PC-3 (cell line): ENCODE measurements at regions not wholly inside any gene's neighbourhood (a gene's known extent, or its start where the extent isn't known, plus 50 kb on each side); places are given as distances from the start of the nearest gene placed in this dataset.

Source experiments
- ATAC-seq: fragments of 200-7000 bp; cut with Tn5 transposase; 2 replicates; pipeline ENCODE4 v1.9.1; 2020; ENCODE audit warnings: mild to moderate bottlenecking, moderate library complexity
- BruUV-seq: library from RNA; stranded (reverse); fragments of 400-500 nt; replicated peaks from 2 replicates; lab custom pipeline; 2021; lab: Mats Ljungman, UMichigan
- CTCF ChIA-PET: fragments of 300-600 bp; sonication (Branson Sonifier 250); formaldehyde crosslinking; loops from one replicate; lab custom pipeline; 2022; ENCODE audit warnings: antibody characterized with exemption; lab: Charles Lee
- POLR2A ChIA-PET: fragments of 300-600 bp; sonication (Branson Sonifier 250); formaldehyde crosslinking; loops from one replicate; lab custom pipeline; 2022; ENCODE audit warnings: antibody characterized with exemption; ENCODE audit not compliant: unreplicated experiment; lab: Charles Lee
- DNase-seq: peaks from one replicate; pipeline ENCODE4 v3.0.0-alpha.2; 2015
- H2AFZ ChIP-seq: fragments of 300-600 bp; sonication (generic); 2 replicates; pipeline ENCODE4 v1.6.0; 2016; ENCODE audit warnings: antibody characterized with exemption, low read length
- H3F3A ChIP-seq: fragments of 300-600 bp; sonication (generic); one replicate; pipeline ENCODE4 v1.6.0; 2017; ENCODE audit warnings: antibody characterized with exemption, low read length, control low read depth, mild to moderate bottlenecking; ENCODE audit not compliant: unreplicated experiment
- H3K27ac ChIP-seq: fragments of 300-600 bp; sonication (generic); 2 replicates; pipeline ENCODE4 v1.5.1; 2016; ENCODE audit warnings: mild to moderate bottlenecking, low read length
- H3K27me3 ChIP-seq: fragments of 300-600 bp; sonication (generic); 2 replicates; pipeline ENCODE4 v1.6.1; 2016; ENCODE audit warnings: low read length, mixed read lengths
- H3K36me3 ChIP-seq: fragments of 300-600 bp; sonication (generic); 2 replicates; pipeline ENCODE4 v1.6.1; 2016; ENCODE audit warnings: low read depth, mixed run types, low read length, mixed read lengths
- H3K4me1 ChIP-seq: fragments of 300-600 bp; sonication (generic); 2 replicates; pipeline ENCODE4 v1.5.1; 2016; ENCODE audit warnings: low read length; ENCODE audit not compliant: insufficient read depth
- H3K4me2 ChIP-seq: fragments of 300-600 bp; sonication (generic); 2 replicates; pipeline ENCODE4 v1.6.0; 2016; ENCODE audit warnings: low read length
- H3K4me3 ChIP-seq: fragments of 300-600 bp; sonication (generic); 2 replicates; pipeline ENCODE4 v1.5.1; 2016; ENCODE audit warnings: mild to moderate bottlenecking, low read length, mixed read lengths
- H3K79me2 ChIP-seq: fragments of 300-600 bp; sonication (generic); 2 replicates; pipeline ENCODE4 v1.6.1; 2017; ENCODE audit warnings: low read length, mixed read lengths
- H3K9ac ChIP-seq: fragments of 300-600 bp; sonication (generic); 2 replicates; pipeline ENCODE4 v1.6.0; 2016; ENCODE audit warnings: mild to moderate bottlenecking, low read length
- H3K9me2 ChIP-seq: fragments of 300-600 bp; sonication (generic); replicated peaks from 2 replicates; pipeline ENCODE4 v1.6.1; 2016; ENCODE audit warnings: mixed run types, low read length, mixed read lengths
- H3K9me3 ChIP-seq: fragments of 300-600 bp; sonication (generic); 2 replicates; pipeline ENCODE4 v1.6.1; 2016; ENCODE audit warnings: low read length, mixed read lengths
- H4K20me1 ChIP-seq: fragments of 300-600 bp; sonication (generic); 2 replicates; pipeline ENCODE4 v1.6.1; 2016; ENCODE audit warnings: low read length, mixed read lengths
- CTCF ChIP-seq: fragments of 300-600 bp; sonication (generic); conservative IDR thresholded peaks from 2 replicates; pipeline ENCODE4 v1.5.1; 2017; ENCODE audit warnings: antibody characterized with exemption, low read depth, mild to moderate bottlenecking, low read length
- EZH2 ChIP-seq: fragments of 300-600 bp; sonication (generic); IDR thresholded peaks from one replicate; pipeline ENCODE4 v1.6.1; 2017; ENCODE audit warnings: antibody characterized with exemption, mild to moderate bottlenecking, low read length; ENCODE audit not compliant: unreplicated experiment
- EZH2phosphoT487 ChIP-seq: fragments of 300-600 bp; sonication (generic); IDR thresholded peaks from 2 replicates; pipeline ENCODE4 v1.6.1; 2018; ENCODE audit warnings: mild to moderate bottlenecking, antibody characterized with exemption, low read length, borderline replicate concordance
- intact Hi-C: fragments of 100-400 bp; cut with micrococcal nuclease; formaldehyde crosslinking; loops from 2 replicates; pipeline ENCODE4 v1.9.0; 2023

- Histone ChIP-seq H3K27ac (no peak overlapping the region), H3K4me1 (peaks cover 11% of the 10 kb centered on the region; the same call in 1 of the 2 replicates), H3K36me3 (no peaks in the 10 kb centered on the region), H4K20me1 (no peaks in the 10 kb centered on the region), H3K9me3 (no peaks in the 10 kb centered on the region), H3K9me2 (no peaks in the 10 kb centered on the region), H3F3A (no peaks in the 10 kb centered on the region), H3K4me3 (no peak overlapping the region), H3K79me2 (no peaks in the 10 kb centered on the region), H2AFZ (no peak overlapping the region), H3K27me3 (no peaks in the 10 kb centered on the region), H3K4me2 (no peak overlapping the region), H3K9ac (no peak overlapping the region)
- ATAC-seq: no peak
- TF ChIP-seq CTCF (no peak), EZH2 (no peak), EZH2phosphoT487 (no peak)
- POLR2A ChIA-PET: no interaction called here
- CTCF ChIA-PET: no interaction called here
- BruUV-seq: no TSS peak
- intact Hi-C loops: no loop called here
- no peak for DNase-seq
Observed at GRCh38 chr10:28788762-28789161, 111.4 kb downstream of the BAMBI start.

GRCh38 chr10:28790146-28790545, 112.8 kb downstream of the BAMBI start:
- Histone ChIP-seq H3F3A (no peaks in the 10 kb centered on the region), H3K9me3 (no peaks in the 10 kb centered on the region), H3K4me3 (no peak overlapping the region), H3K4me2 (no peak overlapping the region), H3K36me3 (no peaks in the 10 kb centered on the region), H3K27ac (no peak overlapping the region), H4K20me1 (no peaks in the 10 kb centered on the region), H3K27me3 (no peaks in the 10 kb centered on the region), H3K9ac (no peak overlapping the region), H2AFZ (no peak overlapping the region), H3K4me1 (peaks cover 11% of the 10 kb centered on the region; the same call in 1 of the 2 replicates), H3K79me2 (no peaks in the 10 kb centered on the region), H3K9me2 (no peaks in the 10 kb centered on the region)
- ATAC-seq (no peak), DNase-seq (no peak)
- ChIA-PET CTCF (no interaction called here), POLR2A (no interaction called here)
- TF ChIP-seq EZH2 (no peak), EZH2phosphoT487 (no peak), CTCF (no peak)
- intact Hi-C loops: no loop called here
- BruUV-seq: no TSS peak

GRCh38 chr10:28793482-28793881, 116.2 kb downstream of the BAMBI start:
- ChIA-PET POLR2A (no interaction called here), CTCF (no interaction called here)
- no TSS peak for BruUV-seq
- no peaks in the 10 kb centered on the region for H3K79me2 ChIP-seq
- intact Hi-C loops: no loop called here
- TF ChIP-seq CTCF (no peak), EZH2phosphoT487 (no peak), EZH2 (no peak)
- peak; percentile 6 for DNase-seq
- H3K27ac ChIP-seq: no peak overlapping the region
- no peak overlapping the region for H3K4me3 ChIP-seq
- ATAC-seq: peak; percentile 31; the same call in 1 of the 2 replicates
- H4K20me1 ChIP-seq: no peaks in the 10 kb centered on the region
- no peak overlapping the region for H3K4me2 ChIP-seq
- H2AFZ ChIP-seq: no peak overlapping the region
- H3F3A ChIP-seq: no peaks in the 10 kb centered on the region
- H3K4me1 ChIP-seq: peaks cover 22% of the 10 kb centered on the region
- no peaks in the 10 kb centered on the region for H3K9me2 ChIP-seq
- no peaks in the 10 kb centered on the region for H3K27me3 ChIP-seq
- no peaks in the 10 kb centered on the region for H3K9me3 ChIP-seq
- no peak overlapping the region for H3K9ac ChIP-seq
- no peaks in the 10 kb centered on the region for H3K36me3 ChIP-seq
